Uterus (tissue), 2 donors: ENCODE measurements at regions not wholly inside any gene's neighbourhood (a gene's known extent, or its start where the extent isn't known, plus 50 kb on each side); places are given as distances from the start of the nearest gene placed in this dataset.
"Not testable (repeated sequence)": the region's sequence is repeated elsewhere in the genome, so short reads cannot be mapped to it uniquely, and the experiment has no call there.

ENCODE experiments used
- CTCF ChIP-seq, 4 experiments: fragments of 200-600 bp in 2 of 4; fragments of 450-650 bp in 2 of 4; sonication (generic) in 2 of 4; IDR thresholded peaks; one replicate each; pipeline ENCODE4 v1.5.1; 2016 to 2019; ENCODE audit warnings: antibody characterized with exemption in 4 of 4, mild to moderate bottlenecking in 2 of 4, moderate library complexity in 1 of 4
- POLR2A ChIP-seq, 2 donors: fragments of 450-650 bp; IDR thresholded peaks; one replicate each; pipeline ENCODE4 v1.6.1; 2016; ENCODE audit warnings: antibody characterized with exemption in 2 of 2, mild to moderate bottlenecking in 1 of 2, moderate library complexity in 1 of 2

GRCh38 chr14:19306405-19306804, 127.7 kb downstream of the POTEG start:
- not testable (repeated sequence) for TF ChIP-seq CTCF, POLR2A (IDR thresholded peaks at IDR 0.05)
